ENCODE measurements at regions not wholly inside any gene's neighbourhood (a gene's known extent, or its start where the extent isn't known, plus 50 kb on each side); places are given as distances from the start of the nearest gene placed in this dataset.

DNA sequence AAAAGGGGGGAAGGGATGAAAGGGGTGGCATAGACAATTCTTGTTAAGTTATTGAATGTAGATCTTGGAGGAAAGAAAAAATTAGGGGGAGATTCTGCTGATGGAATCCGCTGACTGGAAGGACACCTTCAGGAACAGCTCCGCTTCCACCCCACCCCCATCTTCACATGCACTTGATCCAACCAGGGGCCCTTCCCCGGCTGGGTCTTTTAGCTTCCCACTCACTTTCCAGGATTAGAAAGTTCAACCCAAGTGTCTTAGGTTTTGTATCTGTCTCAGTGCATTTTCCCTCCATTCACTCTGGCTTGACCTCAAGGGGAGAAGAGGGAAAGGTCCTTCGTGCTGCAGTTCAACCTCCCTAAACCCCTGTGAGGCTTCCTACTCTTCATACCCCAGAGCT is 141.4 kb downstream of the IRS2 start:
- Histone ChIP-seq H3K36me3 (no peaks in the 10 kb centered on the region), H3K27me3 (no peaks in the 10 kb centered on the region), H3K4me1 (no peaks in the 10 kb centered on the region), H3K27ac (no peak overlapping the region), H3K9me3 (peaks cover 5% of the 10 kb centered on the region), H3K4me3 (no peak overlapping the region)
- DNase-seq, result no peak
- intact Hi-C loops (cut with DNase I), result no loop called here
- TF ChIP-seq, protein P1, sequence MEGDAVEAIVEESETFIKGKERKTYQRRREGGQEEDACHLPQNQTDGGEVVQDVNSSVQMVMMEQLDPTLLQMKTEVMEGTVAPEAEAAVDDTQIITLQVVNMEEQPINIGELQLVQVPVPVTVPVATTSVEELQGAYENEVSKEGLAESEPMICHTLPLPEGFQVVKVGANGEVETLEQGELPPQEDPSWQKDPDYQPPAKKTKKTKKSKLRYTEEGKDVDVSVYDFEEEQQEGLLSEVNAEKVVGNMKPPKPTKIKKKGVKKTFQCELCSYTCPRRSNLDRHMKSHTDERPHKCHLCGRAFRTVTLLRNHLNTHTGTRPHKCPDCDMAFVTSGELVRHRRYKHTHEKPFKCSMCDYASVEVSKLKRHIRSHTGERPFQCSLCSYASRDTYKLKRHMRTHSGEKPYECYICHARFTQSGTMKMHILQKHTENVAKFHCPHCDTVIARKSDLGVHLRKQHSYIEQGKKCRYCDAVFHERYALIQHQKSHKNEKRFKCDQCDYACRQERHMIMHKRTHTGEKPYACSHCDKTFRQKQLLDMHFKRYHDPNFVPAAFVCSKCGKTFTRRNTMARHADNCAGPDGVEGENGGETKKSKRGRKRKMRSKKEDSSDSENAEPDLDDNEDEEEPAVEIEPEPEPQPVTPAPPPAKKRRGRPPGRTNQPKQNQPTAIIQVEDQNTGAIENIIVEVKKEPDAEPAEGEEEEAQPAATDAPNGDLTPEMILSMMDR (IDR thresholded peaks at IDR 0.05), result no peak
- ATAC-seq, result no peak

DNA sequence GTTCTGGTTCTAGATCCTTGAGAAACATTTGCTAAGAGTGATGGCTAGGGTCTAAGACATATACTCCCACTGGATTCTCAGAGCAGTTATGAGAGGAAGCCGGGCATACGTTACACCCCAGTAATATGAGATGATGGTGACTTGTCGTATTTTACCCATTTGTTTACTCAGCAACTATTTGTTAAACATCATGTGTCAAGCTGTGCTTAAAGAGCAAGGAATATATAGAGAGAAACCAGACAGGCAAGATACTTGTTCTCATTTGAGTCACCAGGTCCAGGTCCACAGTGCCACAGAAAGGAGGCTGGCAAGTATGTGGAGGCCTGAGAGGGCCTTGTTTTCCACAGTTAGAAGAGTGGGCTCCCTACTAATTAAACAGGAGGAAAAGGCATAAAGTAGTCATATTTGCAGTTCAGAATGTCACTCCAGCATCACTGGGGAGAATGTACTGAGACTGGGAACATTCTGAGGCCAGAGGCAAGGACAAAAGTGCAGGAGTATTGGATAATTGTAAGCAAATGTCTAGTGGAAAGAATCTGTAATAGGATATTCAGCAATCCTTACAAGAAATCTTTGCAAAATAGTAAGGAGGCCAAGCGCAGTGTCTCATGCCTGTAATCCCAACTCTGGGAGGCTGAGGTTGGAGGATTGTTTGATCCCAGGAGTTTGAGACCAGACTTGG is 142.2 kb downstream of the IRS2 start:
- TF ChIP-seq, protein P1 (IDR thresholded peaks at IDR 0.05), result no peak
- intact Hi-C loops (cut with DNase I), result no loop called here
- DNase-seq, result no peak
- ATAC-seq, result no peak
- H3K27me3 ChIP-seq, result no peaks in the 10 kb centered on the region
- H3K36me3 ChIP-seq, result no peaks in the 10 kb centered on the region
- no peak overlapping the region for H3K4me3 ChIP-seq
- H3K9me3 ChIP-seq, result peaks cover 5% of the 10 kb centered on the region
- H3K4me1 ChIP-seq, result no peaks in the 10 kb centered on the region
- H3K27ac ChIP-seq, result no peak overlapping the region

DNA sequence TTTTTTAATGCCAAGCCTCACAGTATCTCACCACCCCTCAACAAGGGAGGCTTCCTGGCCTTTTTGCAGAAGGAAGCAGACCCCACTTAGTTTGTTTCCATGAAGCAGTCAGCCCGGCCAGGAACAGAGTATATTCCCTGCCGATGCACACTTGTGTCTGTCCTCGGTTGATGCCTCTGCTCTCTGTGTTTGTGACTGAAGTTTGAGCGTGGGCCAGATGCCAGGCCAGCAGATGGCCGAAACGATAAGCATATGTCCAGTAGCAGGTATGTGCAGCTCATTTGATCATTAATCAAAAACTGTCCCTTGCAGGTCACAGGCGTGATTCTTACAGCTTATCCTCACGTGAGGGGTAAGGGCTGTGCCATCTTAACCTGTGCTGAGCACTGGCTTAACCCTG is 144.0 kb downstream of the IRS2 start:
- H3K4me1 ChIP-seq, result no peaks in the 10 kb centered on the region
- DNase-seq, result no peak
- ATAC-seq, result no peak
- H3K27me3 ChIP-seq, result no peaks in the 10 kb centered on the region
- intact Hi-C loops (cut with DNase I), result no loop called here
- TF ChIP-seq, protein P1 (IDR thresholded peaks at IDR 0.05), result no peak
- peaks cover 5% of the 10 kb centered on the region for H3K9me3 ChIP-seq
- H3K36me3 ChIP-seq, result no peaks in the 10 kb centered on the region
- H3K27ac ChIP-seq, result no peak overlapping the region
- H3K4me3 ChIP-seq, result no peak overlapping the region

DNA sequence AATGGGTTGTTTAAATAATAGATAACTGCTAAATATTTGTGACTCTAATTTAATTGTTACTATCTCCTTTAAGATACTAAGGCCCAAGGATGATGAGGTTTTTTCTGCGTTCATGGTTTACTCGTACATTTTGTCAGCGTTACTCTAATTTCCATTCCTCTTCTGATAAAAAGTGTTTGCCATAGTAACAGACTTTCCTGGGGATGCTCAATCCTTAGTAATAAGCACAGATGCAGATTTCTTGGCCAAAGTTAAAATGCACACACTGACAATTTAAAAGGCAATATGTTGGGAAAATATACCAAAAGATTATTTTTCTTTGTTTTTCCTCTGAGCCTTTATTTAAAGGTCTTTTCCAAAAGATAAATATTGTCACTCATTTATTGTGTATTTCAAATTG is 149.6 kb downstream of the IRS2 start:
- Histone ChIP-seq H3K4me1 (no peaks in the 10 kb centered on the region), H3K27me3 (no peaks in the 10 kb centered on the region), H3K27ac (no peak overlapping the region), H3K36me3 (no peaks in the 10 kb centered on the region), H3K9me3 (peaks cover 5% of the 10 kb centered on the region), H3K4me3 (no peak overlapping the region)
- TF ChIP-seq, protein P1 (IDR thresholded peaks at IDR 0.05), result no peak
- intact Hi-C loops (cut with DNase I), result no loop called here
- DNase-seq, result no peak
- no peak for ATAC-seq

DNA sequence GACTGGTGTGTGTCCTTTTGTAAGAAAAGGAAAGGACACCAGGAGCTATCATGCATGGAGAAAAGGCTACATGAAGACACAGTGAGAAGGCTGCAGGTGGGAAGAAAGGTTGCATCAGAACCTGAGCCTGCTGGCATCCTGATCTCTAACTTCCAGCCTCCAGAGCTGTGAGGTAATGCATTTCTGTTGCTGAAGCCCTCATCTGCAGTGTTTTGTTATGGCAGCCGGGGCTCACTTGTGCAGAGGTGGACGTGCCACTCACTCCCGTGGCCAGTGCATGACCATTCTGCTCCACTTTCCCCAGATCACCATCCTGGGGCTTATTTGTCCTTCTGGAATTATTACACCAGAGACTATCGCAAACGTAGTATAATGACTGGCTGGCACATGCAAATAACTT is 155.3 kb downstream of the IRS2 start:
- Histone ChIP-seq H3K4me1 (no peaks in the 10 kb centered on the region), H3K9me3 (no peaks in the 10 kb centered on the region), H3K4me3 (no peak overlapping the region), H3K27ac (no peak overlapping the region), H3K27me3 (no peaks in the 10 kb centered on the region), H3K36me3 (no peaks in the 10 kb centered on the region)
- ATAC-seq (no peak), DNase-seq (no peak)
- TF ChIP-seq, protein P1 (IDR thresholded peaks at IDR 0.05), result no peak
- intact Hi-C loops (cut with DNase I), result no loop called here

DNA sequence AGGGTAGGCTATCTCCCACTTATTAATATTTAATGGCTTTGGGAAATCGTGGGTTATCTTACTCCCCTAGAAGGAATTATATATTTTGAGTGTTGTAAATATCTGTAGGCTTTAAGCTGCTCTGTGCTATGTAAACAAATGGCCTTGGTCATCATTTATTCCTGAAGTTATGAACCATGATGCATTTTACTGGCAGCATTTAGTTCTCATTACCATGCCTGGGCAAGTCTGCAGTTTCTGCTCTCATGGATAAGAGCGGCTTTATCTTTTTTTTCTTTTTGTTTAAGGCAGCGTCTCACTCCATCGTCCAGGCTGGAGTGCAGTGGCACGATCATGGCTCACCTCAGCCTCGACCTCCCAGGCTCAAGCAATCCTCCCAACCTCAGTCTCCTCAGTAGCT is 156.1 kb downstream of the IRS2 start:
- Histone ChIP-seq H3K4me1 (no peaks in the 10 kb centered on the region), H3K9me3 (no peaks in the 10 kb centered on the region), H3K27ac (no peak overlapping the region), H3K27me3 (no peaks in the 10 kb centered on the region), H3K36me3 (no peaks in the 10 kb centered on the region), H3K4me3 (no peak overlapping the region)
- DNase-seq (no peak), ATAC-seq (no peak)
- TF ChIP-seq, protein P1 (IDR thresholded peaks at IDR 0.05), result no peak
- intact Hi-C loops (cut with DNase I), result no loop called here

All from upper lobe of right lung (tissue), 1 donor.